ENCODE measurements at regions not wholly inside any gene's neighbourhood (a gene's known extent, or its start where the extent isn't known, plus 50 kb on each side); places are given as distances from the start of the nearest gene placed in this dataset.
"Not testable (repeated sequence)": the region's sequence is repeated elsewhere in the genome, so short reads cannot be mapped to it uniquely, and the experiment has no call there.

DNA sequence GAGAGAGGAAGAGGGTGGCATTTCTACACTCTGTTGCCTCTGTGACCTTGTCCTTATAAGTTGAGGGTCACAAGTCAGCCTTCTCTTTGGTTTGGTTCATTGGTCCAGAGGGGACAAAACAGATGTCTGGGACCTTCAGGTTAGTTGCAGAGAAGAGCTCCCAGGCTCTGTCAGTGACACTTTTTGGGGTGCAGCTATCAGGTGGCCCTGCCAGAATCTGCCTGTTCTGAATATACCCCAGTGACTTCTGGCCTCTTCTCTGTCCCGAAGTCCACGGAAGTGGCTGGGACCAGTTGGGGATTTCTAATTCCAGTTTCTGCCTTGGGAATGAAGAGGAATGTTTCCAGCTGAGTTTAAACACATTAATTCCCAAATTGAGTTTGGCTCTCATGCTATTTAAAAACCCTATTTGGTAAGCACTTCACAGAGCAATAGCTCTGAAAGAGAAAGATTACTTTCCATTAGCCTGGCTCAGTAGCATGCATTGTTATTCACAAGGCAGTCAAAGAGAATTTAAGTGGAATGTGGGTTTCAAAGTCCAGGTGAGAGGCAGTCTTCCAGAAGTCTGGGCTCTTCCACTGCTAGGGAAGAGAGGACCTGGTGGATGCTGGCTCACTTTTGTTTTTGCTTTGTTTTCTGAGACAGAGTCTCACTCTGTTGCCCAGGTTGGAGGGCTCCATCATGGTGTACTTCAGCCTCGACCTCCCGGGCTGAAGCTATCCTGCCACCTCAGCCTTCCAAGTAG, 237.8 kb upstream of the GALNT17 start:
- no peak overlapping the region for H3K4me3 ChIP-seq
- H3K27ac ChIP-seq, result no peak overlapping the region
- H3K9me3 ChIP-seq (ENCODE audit: low read depth, low read length), result peaks cover 4% of the 10 kb centered on the region; the same call in 1 of the 2 replicates
- H3K9ac ChIP-seq (ENCODE audit: insufficient read length), result no peak overlapping the region
- no peaks in the 10 kb centered on the region for H3K36me3 ChIP-seq (ENCODE audit: insufficient read depth, low read length)
- no peak for DNase-seq (ENCODE audit: low read depth, low spot score)
- TF ChIP-seq EZH2 (IDR thresholded peaks at IDR 0.05), result no peak
- TF ChIP-seq POLR2AphosphoS5 (IDR thresholded peaks at IDR 0.05; ENCODE audit: borderline replicate concordance, low read depth, low read length), result no peak
- TF ChIP-seq FOXP2 (optimal IDR thresholded peaks at IDR 0.05; ENCODE audit: control extremely low read depth, extremely low read length, insufficient read depth), result no peak

- Histone ChIP-seq H3K27ac (no peak overlapping the region), H3K9ac (ENCODE audit: insufficient read length) (no peak overlapping the region), H3K9me3 (ENCODE audit: low read depth, low read length) (peaks cover 2% of the 10 kb centered on the region; the same call in 1 of the 2 replicates), H3K4me3 (no peak overlapping the region), H3K36me3 (ENCODE audit: insufficient read depth, low read length) (no peaks in the 10 kb centered on the region)
- no peak for DNase-seq (ENCODE audit: low read depth, low spot score)
- TF ChIP-seq POLR2AphosphoS5 (IDR thresholded peaks at IDR 0.05; ENCODE audit: borderline replicate concordance, low read depth, low read length), result no peak
- TF ChIP-seq FOXP2 (optimal IDR thresholded peaks at IDR 0.05; ENCODE audit: control extremely low read depth, extremely low read length, insufficient read depth), result no peak
- no peak for TF ChIP-seq EZH2 (IDR thresholded peaks at IDR 0.05)
Measured at GRCh38 chr7:70894799-70895198, 237.1 kb upstream of the GALNT17 start.

- H3K9ac ChIP-seq (ENCODE audit: insufficient read length); H3K27ac ChIP-seq; H3K4me3 ChIP-seq; H3K9me3 ChIP-seq (ENCODE audit: low read depth, low read length); DNase-seq (ENCODE audit: low read depth, low spot score); H3K36me3 ChIP-seq (ENCODE audit: insufficient read depth, low read length): not testable (repeated sequence)
Measured at GRCh38 chr7:70895337-70896200, 236.4 kb upstream of the GALNT17 start.

DNA sequence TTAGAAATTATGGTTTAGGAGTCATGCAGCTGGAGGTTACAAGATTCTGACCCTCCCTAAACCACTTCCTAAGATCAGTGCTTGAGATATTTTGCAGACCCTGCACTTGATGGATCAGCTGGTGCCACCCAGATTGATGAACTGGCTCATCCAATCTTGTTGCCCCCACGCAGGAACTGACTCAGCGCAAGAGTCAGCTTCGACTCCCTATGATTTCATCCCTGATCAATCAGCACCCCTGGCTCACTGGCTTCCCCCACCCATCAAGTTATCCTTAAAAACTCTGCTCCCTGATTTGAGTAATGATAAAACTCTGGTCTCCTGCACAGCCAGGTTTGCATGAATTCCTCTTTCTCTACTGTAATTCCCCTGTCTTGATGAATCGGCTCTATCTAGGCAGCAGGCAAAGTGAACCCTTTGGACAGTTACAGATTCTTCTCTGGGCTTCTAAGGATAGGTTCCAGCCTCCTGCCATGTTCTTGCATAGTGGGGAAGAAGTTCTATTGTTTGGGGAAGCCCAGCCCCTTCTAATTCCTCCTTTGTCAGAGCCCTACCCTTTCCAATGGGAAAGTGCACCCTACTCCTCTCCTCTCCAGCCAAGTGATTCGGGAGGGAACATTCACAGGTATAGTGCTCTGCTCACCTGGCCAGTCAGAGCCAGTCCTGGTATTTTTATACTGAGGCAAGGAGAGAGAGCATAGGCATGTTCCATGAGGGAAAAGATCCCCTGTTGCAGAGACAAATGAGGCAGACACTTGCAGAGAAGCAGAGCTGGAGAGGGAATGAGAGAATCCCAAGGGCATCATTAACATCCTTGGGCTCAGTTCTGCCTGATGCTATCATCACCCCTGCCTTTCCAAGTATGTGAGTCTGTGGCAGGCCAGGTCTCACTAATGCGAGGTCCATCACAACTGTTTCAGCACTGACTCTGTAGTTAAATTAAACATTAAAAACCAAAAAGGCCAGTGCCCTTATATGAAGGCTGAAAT, 224.4 kb upstream of the GALNT17 start:
- no peak for DNase-seq (ENCODE audit: low read depth, low spot score)
- H3K9ac ChIP-seq (ENCODE audit: insufficient read length), result no peak overlapping the region
- no peaks in the 10 kb centered on the region for H3K9me3 ChIP-seq (ENCODE audit: low read depth, low read length)
- no peak overlapping the region for H3K27ac ChIP-seq
- H3K4me3 ChIP-seq, result no peak overlapping the region
- no peaks in the 10 kb centered on the region for H3K36me3 ChIP-seq (ENCODE audit: insufficient read depth, low read length)
- TF ChIP-seq POLR2AphosphoS5 (IDR thresholded peaks at IDR 0.05; ENCODE audit: borderline replicate concordance, low read depth, low read length) (no peak), EZH2 (IDR thresholded peaks at IDR 0.05) (no peak), FOXP2 (optimal IDR thresholded peaks at IDR 0.05; ENCODE audit: control extremely low read depth, extremely low read length, insufficient read depth) (no peak)

- no peak for DNase-seq (ENCODE audit: low read depth, low spot score)
- TF ChIP-seq POLR2AphosphoS5 (IDR thresholded peaks at IDR 0.05; ENCODE audit: borderline replicate concordance, low read depth, low read length) (no peak), FOXP2 (optimal IDR thresholded peaks at IDR 0.05; ENCODE audit: control extremely low read depth, extremely low read length, insufficient read depth) (no peak), EZH2 (IDR thresholded peaks at IDR 0.05) (no peak)
- no peak overlapping the region for H3K4me3 ChIP-seq
- H3K9ac ChIP-seq (ENCODE audit: insufficient read length), result no peak overlapping the region
- H3K36me3 ChIP-seq (ENCODE audit: insufficient read depth, low read length), result no peaks in the 10 kb centered on the region
- no peaks in the 10 kb centered on the region for H3K9me3 ChIP-seq (ENCODE audit: low read depth, low read length)
- H3K27ac ChIP-seq, result no peak overlapping the region
Measured at GRCh38 chr7:70913924-70914323, 218.0 kb upstream of the GALNT17 start.

GRCh38 chr7:70915067-70915466, 216.9 kb upstream of the GALNT17 start:
- DNase-seq (ENCODE audit: low read depth, low spot score), result no peak
- Histone ChIP-seq H3K27ac (no peak overlapping the region), H3K9ac (ENCODE audit: insufficient read length) (no peak overlapping the region)

GRCh38 chr7:70919481-70920073, 212.4 kb upstream of the GALNT17 start:
- Histone ChIP-seq H3K9ac (ENCODE audit: insufficient read length) (no peak overlapping the region), H3K27ac (no peak overlapping the region), H3K9me3 (ENCODE audit: low read depth, low read length) (no peaks in the 10 kb centered on the region), H3K36me3 (ENCODE audit: insufficient read depth, low read length) (no peaks in the 10 kb centered on the region), H3K4me3 (no peak overlapping the region)
- TF ChIP-seq FOXP2 (optimal IDR thresholded peaks at IDR 0.05; ENCODE audit: control extremely low read depth, extremely low read length, insufficient read depth) (no peak), EZH2 (IDR thresholded peaks at IDR 0.05) (no peak)
- no peak for DNase-seq (ENCODE audit: low read depth, low spot score)

More at GRCh38 chr7:70915067-70915466, 216.9 kb upstream of the GALNT17 start:
- TF ChIP-seq FOXP2 (optimal IDR thresholded peaks at IDR 0.05; ENCODE audit: control extremely low read depth, extremely low read length, insufficient read depth) (no peak), POLR2AphosphoS5 (IDR thresholded peaks at IDR 0.05; ENCODE audit: borderline replicate concordance, low read depth, low read length) (no peak), EZH2 (IDR thresholded peaks at IDR 0.05) (no peak)
- H3K9me3 ChIP-seq (ENCODE audit: low read depth, low read length), result no peaks in the 10 kb centered on the region
- no peaks in the 10 kb centered on the region for H3K36me3 ChIP-seq (ENCODE audit: insufficient read depth, low read length)
- H3K4me3 ChIP-seq, result no peak overlapping the region

Measured in SK-N-MC (cell line).